RWPE2 (cell line): ENCODE measurements at regions not wholly inside any gene's neighbourhood (a gene's known extent, or its start where the extent isn't known, plus 50 kb on each side); places are given as distances from the start of the nearest gene placed in this dataset.

Experiments
- ATAC-seq: fragments of 200-7000 bp; cut with Tn5 transposase; 3 replicates; pipeline ENCODE4 v1.9.1; 2021; ENCODE audit warnings: low read depth
- DNase-seq: peaks from one replicate; pipeline ENCODE4 v3.0.0-alpha.2; 2020; ENCODE audit warnings: low spot score
- H3K27ac ChIP-seq: fragments of 450-650 bp; 2 replicates; pipeline ENCODE4 v1.5.1; 2017; ENCODE audit warnings: mild to moderate bottlenecking; ENCODE audit not compliant: poor library complexity, severe bottlenecking
- H3K27me3 ChIP-seq: fragments of 250-450 bp; sonication (Bioruptor Pico); 2 replicates; pipeline ENCODE4 v1.5.1; 2021; ENCODE audit warnings: mild to moderate bottlenecking, moderate library complexity; ENCODE audit not compliant: insufficient read depth, poor library complexity, severe bottlenecking
- H3K36me3 ChIP-seq: fragments of 250-450 bp; sonication (Bioruptor Pico); 2 replicates; pipeline ENCODE4 v1.5.1; 2020; ENCODE audit warnings: low read depth, mild to moderate bottlenecking, moderate library complexity
- H3K4me1 ChIP-seq: fragments of 250-450 bp; sonication (Bioruptor Pico); 2 replicates; pipeline ENCODE4 v1.5.1; 2021; ENCODE audit warnings: mild to moderate bottlenecking, moderate library complexity; ENCODE audit not compliant: insufficient read depth, poor library complexity, severe bottlenecking
- H3K4me3 ChIP-seq: fragments of 250-450 bp; sonication (Bioruptor Pico); 2 replicates; pipeline ENCODE4 v1.5.1; 2021; ENCODE audit warnings: mild to moderate bottlenecking, moderate library complexity; ENCODE audit not compliant: severe bottlenecking
- H3K9me3 ChIP-seq: fragments of 250-450 bp; sonication (Bioruptor Pico); 2 replicates; pipeline ENCODE4 v1.5.1; 2021; ENCODE audit warnings: mild to moderate bottlenecking, moderate library complexity; ENCODE audit not compliant: severe bottlenecking
- CTCF ChIP-seq: fragments of 450-650 bp; IDR thresholded peaks from one replicate; pipeline ENCODE4 v1.5.1; 2017; ENCODE audit warnings: mild to moderate bottlenecking, moderate library complexity; ENCODE audit not compliant: poor library complexity, severe bottlenecking

- no peak for TF ChIP-seq CTCF
- no peak overlapping the region for H3K27ac ChIP-seq
- H3K36me3 ChIP-seq, result no peaks in the 10 kb centered on the region
- no peaks in the 10 kb centered on the region for H3K27me3 ChIP-seq
- no peak for ATAC-seq
- H3K4me3 ChIP-seq, result no peak overlapping the region
- DNase-seq, result no peak
- no peaks in the 10 kb centered on the region for H3K9me3 ChIP-seq
- no peaks in the 10 kb centered on the region for H3K4me1 ChIP-seq
Observed at GRCh38 chr5:73256012-73256411, 83.0 kb downstream of the TMEM174 start.

GRCh38 chr5:73254642-73255041, 81.6 kb downstream of the TMEM174 start:
- TF ChIP-seq CTCF, result no peak
- Histone ChIP-seq H3K9me3 (no peaks in the 10 kb centered on the region), H3K36me3 (no peaks in the 10 kb centered on the region), H3K4me3 (no peak overlapping the region), H3K27ac (no peak overlapping the region), H3K4me1 (no peaks in the 10 kb centered on the region), H3K27me3 (no peaks in the 10 kb centered on the region)
- DNase-seq, result no peak
- no peak for ATAC-seq

- Histone ChIP-seq H3K9me3 (no peaks in the 10 kb centered on the region), H3K4me1 (no peaks in the 10 kb centered on the region), H3K36me3 (no peaks in the 10 kb centered on the region), H3K4me3 (no peak overlapping the region), H3K27me3 (no peaks in the 10 kb centered on the region), H3K27ac (no peak overlapping the region)
- no peak for DNase-seq
- TF ChIP-seq CTCF, result no peak
- no peak for ATAC-seq
Observed at GRCh38 chr5:73253047-73253660, 80.2 kb downstream of the TMEM174 start.

- no peaks in the 10 kb centered on the region for H3K4me1 ChIP-seq
- no peak for ATAC-seq
- H3K4me3 ChIP-seq, result no peak overlapping the region
- no peaks in the 10 kb centered on the region for H3K36me3 ChIP-seq
- DNase-seq, result no peak
- TF ChIP-seq CTCF, result no peak
- H3K27ac ChIP-seq, result no peak overlapping the region
- no peaks in the 10 kb centered on the region for H3K9me3 ChIP-seq
- no peaks in the 10 kb centered on the region for H3K27me3 ChIP-seq
Observed at GRCh38 chr5:73250645-73251044, 77.7 kb downstream of the TMEM174 start.

- DNase-seq (no peak), ATAC-seq (peak; percentile 53; the same call in 1 of the 3 replicates)
- Histone ChIP-seq H3K36me3 (no peaks in the 10 kb centered on the region), H3K4me1 (no peaks in the 10 kb centered on the region), H3K27ac (no peak overlapping the region), H3K9me3 (no peaks in the 10 kb centered on the region), H3K4me3 (no peak overlapping the region), H3K27me3 (no peaks in the 10 kb centered on the region)
- no peak for TF ChIP-seq CTCF
Observed at GRCh38 chr5:73242735-73243134, 69.7 kb downstream of the TMEM174 start.
